SK-N-SH (cell line): ENCODE measurements at regions not wholly inside any gene's neighbourhood (a gene's known extent, or its start where the extent isn't known, plus 50 kb on each side); places are given as distances from the start of the nearest gene placed in this dataset.

Source experiments
- CTCF ChIA-PET: fragments of 300-600, 350-600 bp; formaldehyde crosslinking; extraction: SDS; loops from one replicate; lab custom pipeline; 2021; lab: Yijun Ruan, JAX
- POLR2A ChIA-PET: fragments of 350-600 bp; sonication (Branson Sonifier 250); formaldehyde crosslinking; extraction: SDS; loops from one replicate; lab custom pipeline; 2020; ENCODE audit warnings: antibody characterized with exemption, inconsistent platforms; lab: Yijun Ruan, JAX
- DNase-seq: peaks from one replicate; pipeline ENCODE4 v3.0.0; 2012
- H2AFZ ChIP-seq: fragments of 200-600 bp; sonication (generic); 2 replicates; pipeline ENCODE4 v1.8.1; 2016; ENCODE audit warnings: antibody characterized with exemption, mild to moderate bottlenecking, low read depth
- H3F3A ChIP-seq: fragments of 200-600 bp; sonication (generic); replicated peaks from 2 replicates; pipeline ENCODE3; 2016; ENCODE audit warnings: antibody characterized with exemption, mild to moderate bottlenecking; ENCODE audit not compliant: insufficient read depth
- H3K27ac ChIP-seq, 2 experiments: fragments of 200-500 bp in 1 of 2; fragments of 200-600 bp in 1 of 2; sonication (Bioruptor generic) in 1 of 2; sonication (generic), shearing (Covaris generic) in 1 of 2; 2 replicates each; pipeline versions ENCODE4 v1.5.1 to v1.6.1; 2014 to 2016; ENCODE audit warnings: low read depth in 2 of 2, inconsistent platforms in 1 of 2, low read length in 1 of 2, mild to moderate bottlenecking in 1 of 2, mixed read lengths in 1 of 2
- H3K27me3 ChIP-seq: fragments of 200-600 bp; sonication (generic), shearing (Covaris generic); 2 replicates; pipeline ENCODE4 v1.6.1; 2016; ENCODE audit warnings: mixed run types; ENCODE audit not compliant: insufficient read depth
- H3K36me3 ChIP-seq, 2 experiments: fragments of 200-500 bp in 1 of 2; fragments of 200-600 bp in 1 of 2; sonication (Bioruptor generic) in 1 of 2; sonication (generic) in 1 of 2; replicated peaks in 1 of 2; 2 replicates each; pipeline versions ENCODE3 to v1.5.1; 2014 to 2016; ENCODE audit warnings: low read length in 1 of 2, mild to moderate bottlenecking in 1 of 2; ENCODE audit not compliant: insufficient read depth in 2 of 2, control insufficient read depth in 1 of 2
- H3K4me1 ChIP-seq, 2 experiments: fragments of 200-500 bp in 1 of 2; fragments of 200-600 bp in 1 of 2; sonication (Bioruptor generic) in 1 of 2; sonication (generic), shearing (Covaris generic) in 1 of 2; 2 replicates each; pipeline versions ENCODE4 v1.5.1 to v1.6.1; 2014 to 2016; ENCODE audit warnings: low read depth in 1 of 2, low read length in 1 of 2, mixed run types in 1 of 2; ENCODE audit not compliant: insufficient read depth in 2 of 2, control insufficient read depth in 1 of 2
- H3K4me2 ChIP-seq: fragments of 200-600 bp; sonication (generic), shearing (Covaris generic); 2 replicates; pipeline ENCODE4 v1.6.1; 2017; ENCODE audit warnings: mixed run types
- H3K4me3 ChIP-seq, 2 experiments: fragments of 200-500 bp in 1 of 2; fragments of 200-600 bp in 1 of 2; sonication (Bioruptor generic) in 1 of 2; sonication (generic), shearing (Covaris generic) in 1 of 2; 2 replicates each; pipeline versions ENCODE4 v1.5.1 to v1.8.1; 2014 to 2016; ENCODE audit warnings: low read depth in 2 of 2, inconsistent platforms in 1 of 2, low read length in 1 of 2, mild to moderate bottlenecking in 1 of 2, mixed read lengths in 1 of 2, moderate library complexity in 1 of 2
- H3K79me2 ChIP-seq: fragments of 200-600 bp; sonication (generic); 2 replicates; pipeline ENCODE4 v1.8.1; 2017; ENCODE audit warnings: mild to moderate bottlenecking; ENCODE audit not compliant: insufficient read depth
- H3K9ac ChIP-seq: fragments of 200-600 bp; sonication (generic); 2 replicates; pipeline ENCODE4 v1.6.1; 2017; ENCODE audit warnings: mixed run types
- H3K9me2 ChIP-seq: fragments of 200-600 bp; sonication (generic); 2 replicates; pipeline ENCODE4 v1.6.1; 2017; ENCODE audit warnings: mixed run types
- H3K9me3 ChIP-seq: fragments of 200-600 bp; sonication (generic); 2 replicates; pipeline ENCODE4 v1.6.1; 2017; ENCODE audit warnings: mixed run types, mild to moderate bottlenecking, moderate library complexity
- H4K20me1 ChIP-seq: fragments of 200-600 bp; sonication (generic); 2 replicates; pipeline ENCODE4 v1.6.1; 2017; ENCODE audit warnings: mild to moderate bottlenecking, mixed run types; ENCODE audit not compliant: insufficient read depth
- EP300 ChIP-seq, 2 experiments: IDR thresholded peaks; 2 replicates each; pipeline versions ENCODE4 v1.4.0 to v1.6.1; 2012; ENCODE audit warnings: borderline replicate concordance in 1 of 2, low read depth in 1 of 2, low read length in 1 of 2
- EZH2phosphoT487 ChIP-seq: fragments of 200-600 bp; sonication (generic); IDR thresholded peaks from 2 replicates; pipeline ENCODE4 v1.6.1; 2017; ENCODE audit warnings: low read depth, mixed run types, mild to moderate bottlenecking, antibody characterized with exemption, moderate library complexity, borderline replicate concordance
- FOSL2 ChIP-seq: IDR thresholded peaks from 2 replicates; pipeline ENCODE4 v1.4.0; 2012; ENCODE audit warnings: low read depth, mild to moderate bottlenecking, moderate library complexity, borderline replicate concordance
- FOXJ3 ChIP-seq: sonication (generic); formaldehyde crosslinking; IDR thresholded peaks from 2 replicates; pipeline ENCODE4 v1.5.1; 2020; ENCODE audit warnings: mild to moderate bottlenecking, missing genetic modification reagents
- FOXM1 ChIP-seq: IDR thresholded peaks from 2 replicates; pipeline ENCODE4 v1.4.0; 2012; ENCODE audit warnings: low read depth, mild to moderate bottlenecking
- GABPA ChIP-seq: IDR thresholded peaks from 2 replicates; pipeline ENCODE4 v1.4.0; 2012; ENCODE audit warnings: low read depth, mild to moderate bottlenecking
- IRF3 ChIP-seq: fragments of 150-350 bp; IDR thresholded peaks from 2 replicates; pipeline ENCODE4 v1.6.1; 2016; ENCODE audit warnings: mild to moderate bottlenecking, low read depth, low read length
- MEF2A ChIP-seq: IDR thresholded peaks from 2 replicates; pipeline ENCODE4 v1.4.0; 2012; ENCODE audit warnings: low read depth, borderline replicate concordance
- NFIC ChIP-seq: IDR thresholded peaks from 2 replicates; pipeline ENCODE4 v1.4.0; 2012; ENCODE audit warnings: borderline replicate concordance
- POLR2AphosphoS5 ChIP-seq: IDR thresholded peaks from 2 replicates; pipeline ENCODE4 v1.6.1; 2012; ENCODE audit warnings: low read depth, low read length
- RCOR1 ChIP-seq: fragments of 150-350 bp; IDR thresholded peaks from 2 replicates; pipeline ENCODE4 v1.6.1; 2017; ENCODE audit warnings: antibody characterized with exemption, low read length
- RXRA ChIP-seq: IDR thresholded peaks from 2 replicates; pipeline ENCODE4 v1.4.0; 2012; ENCODE audit warnings: low read depth, mild to moderate bottlenecking, borderline replicate concordance
- SIN3A ChIP-seq: IDR thresholded peaks from 2 replicates; pipeline ENCODE4 v1.6.1; 2012; ENCODE audit warnings: low read depth, mild to moderate bottlenecking, low read length, moderate library complexity, borderline replicate concordance
- SMC3 ChIP-seq: IDR thresholded peaks from 2 replicates; pipeline ENCODE4 v1.6.1; 2012; ENCODE audit warnings: low read depth, low read length, improper control_type of control experiment
- TAF1 ChIP-seq: IDR thresholded peaks from 2 replicates; pipeline ENCODE4 v1.6.1; 2012; ENCODE audit warnings: low read depth, mild to moderate bottlenecking, low read length, moderate library complexity, borderline replicate concordance
- TCF12 ChIP-seq: IDR thresholded peaks from 2 replicates; pipeline ENCODE4 v1.4.0; 2012
- USF1 ChIP-seq: IDR thresholded peaks from 2 replicates; pipeline ENCODE4 v1.4.0; 2012; ENCODE audit warnings: low read depth, borderline replicate concordance
- USF2 ChIP-seq: fragments of 150-350 bp; IDR thresholded peaks from 2 replicates; pipeline ENCODE4 v1.6.1; 2017; ENCODE audit warnings: antibody characterized with exemption, low read length, low read depth, borderline replicate concordance
- WGBS: methylation state at CpG from one replicate; pipeline ENCODE4 v1.1.6; 2017; ENCODE audit warnings: low lambda C conversion rate; 5-methylcytosine and 5-hydroxymethylcytosine counted together
- TF ChIP-seq, protein P1 (sequence below): IDR thresholded peaks from 2 replicates; pipeline ENCODE4 v1.6.1; 2012; ENCODE audit warnings: mild to moderate bottlenecking, low read depth, low read length, moderate library complexity
- TF ChIP-seq, protein P2 (sequence below): fragments of 200-600 bp; sonication (generic); IDR thresholded peaks from 2 replicates; pipeline ENCODE4 v1.6.1; 2017; ENCODE audit warnings: antibody characterized with exemption, mild to moderate bottlenecking, moderate library complexity

DNA sequence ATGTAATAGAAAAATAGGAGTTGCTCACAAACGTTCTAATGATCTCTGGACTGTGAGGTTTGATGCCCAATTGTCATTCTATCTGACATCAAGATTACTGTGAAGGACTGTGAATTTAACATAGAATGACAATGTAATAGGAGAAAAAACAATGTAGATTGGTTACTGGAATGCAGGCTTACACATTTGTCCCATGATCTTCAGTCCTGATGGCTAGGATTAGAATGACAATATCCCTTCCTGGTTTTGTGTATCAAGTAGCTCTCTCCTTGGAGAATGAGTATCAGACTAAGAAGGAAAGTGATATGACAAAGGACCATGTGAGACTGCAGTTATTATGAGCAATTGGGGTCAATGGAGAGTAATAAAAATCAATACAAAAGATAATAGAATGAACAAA, 862.2 kb upstream of the C9orf72 start:
- Histone ChIP-seq H3K27me3 (no peaks in the 10 kb centered on the region), H3K36me3 (no peaks in the 10 kb centered on the region), H3K9me2 (no peaks in the 10 kb centered on the region), H3K4me3 (no peak overlapping the region), H3K9ac (no peak overlapping the region), H3F3A (no peaks in the 10 kb centered on the region), H2AFZ (no peak overlapping the region), H3K9me3 (no peaks in the 10 kb centered on the region), H3K79me2 (no peaks in the 10 kb centered on the region), H3K27ac (no peak overlapping the region), H3K4me1 (no peaks in the 10 kb centered on the region), H4K20me1 (no peaks in the 10 kb centered on the region), H3K4me2 (no peak overlapping the region)
- 52% methylated on average over 1 of the region's 1 CpG for WGBS
- ChIA-PET POLR2A (no interaction called here), CTCF (no interaction called here)
- DNase-seq: no peak
- no peak for TF ChIP-seq USF1
- TF ChIP-seq IRF3: no peak
- no peak for TF ChIP-seq FOSL2
- no peak for TF ChIP-seq RXRA
- TF ChIP-seq, protein P1, sequence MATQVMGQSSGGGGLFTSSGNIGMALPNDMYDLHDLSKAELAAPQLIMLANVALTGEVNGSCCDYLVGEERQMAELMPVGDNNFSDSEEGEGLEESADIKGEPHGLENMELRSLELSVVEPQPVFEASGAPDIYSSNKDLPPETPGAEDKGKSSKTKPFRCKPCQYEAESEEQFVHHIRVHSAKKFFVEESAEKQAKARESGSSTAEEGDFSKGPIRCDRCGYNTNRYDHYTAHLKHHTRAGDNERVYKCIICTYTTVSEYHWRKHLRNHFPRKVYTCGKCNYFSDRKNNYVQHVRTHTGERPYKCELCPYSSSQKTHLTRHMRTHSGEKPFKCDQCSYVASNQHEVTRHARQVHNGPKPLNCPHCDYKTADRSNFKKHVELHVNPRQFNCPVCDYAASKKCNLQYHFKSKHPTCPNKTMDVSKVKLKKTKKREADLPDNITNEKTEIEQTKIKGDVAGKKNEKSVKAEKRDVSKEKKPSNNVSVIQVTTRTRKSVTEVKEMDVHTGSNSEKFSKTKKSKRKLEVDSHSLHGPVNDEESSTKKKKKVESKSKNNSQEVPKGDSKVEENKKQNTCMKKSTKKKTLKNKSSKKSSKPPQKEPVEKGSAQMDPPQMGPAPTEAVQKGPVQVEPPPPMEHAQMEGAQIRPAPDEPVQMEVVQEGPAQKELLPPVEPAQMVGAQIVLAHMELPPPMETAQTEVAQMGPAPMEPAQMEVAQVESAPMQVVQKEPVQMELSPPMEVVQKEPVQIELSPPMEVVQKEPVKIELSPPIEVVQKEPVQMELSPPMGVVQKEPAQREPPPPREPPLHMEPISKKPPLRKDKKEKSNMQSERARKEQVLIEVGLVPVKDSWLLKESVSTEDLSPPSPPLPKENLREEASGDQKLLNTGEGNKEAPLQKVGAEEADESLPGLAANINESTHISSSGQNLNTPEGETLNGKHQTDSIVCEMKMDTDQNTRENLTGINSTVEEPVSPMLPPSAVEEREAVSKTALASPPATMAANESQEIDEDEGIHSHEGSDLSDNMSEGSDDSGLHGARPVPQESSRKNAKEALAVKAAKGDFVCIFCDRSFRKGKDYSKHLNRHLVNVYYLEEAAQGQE: no peak
- TF ChIP-seq FOXJ3 (CRISPR knock-in tag): no peak
- no peak for TF ChIP-seq POLR2AphosphoS5
- TF ChIP-seq GABPA: no peak
- TF ChIP-seq TCF12: no peak
- no peak for TF ChIP-seq SMC3
- no peak for TF ChIP-seq SIN3A
- TF ChIP-seq MEF2A: no peak
- TF ChIP-seq RCOR1: no peak
- TF ChIP-seq EP300 (IDR thresholded peaks at IDR 0.05; ENCODE audit: borderline replicate concordance in 1 of 2, low read depth in 1 of 2, low read length in 1 of 2): no peak
- TF ChIP-seq, protein P2, sequence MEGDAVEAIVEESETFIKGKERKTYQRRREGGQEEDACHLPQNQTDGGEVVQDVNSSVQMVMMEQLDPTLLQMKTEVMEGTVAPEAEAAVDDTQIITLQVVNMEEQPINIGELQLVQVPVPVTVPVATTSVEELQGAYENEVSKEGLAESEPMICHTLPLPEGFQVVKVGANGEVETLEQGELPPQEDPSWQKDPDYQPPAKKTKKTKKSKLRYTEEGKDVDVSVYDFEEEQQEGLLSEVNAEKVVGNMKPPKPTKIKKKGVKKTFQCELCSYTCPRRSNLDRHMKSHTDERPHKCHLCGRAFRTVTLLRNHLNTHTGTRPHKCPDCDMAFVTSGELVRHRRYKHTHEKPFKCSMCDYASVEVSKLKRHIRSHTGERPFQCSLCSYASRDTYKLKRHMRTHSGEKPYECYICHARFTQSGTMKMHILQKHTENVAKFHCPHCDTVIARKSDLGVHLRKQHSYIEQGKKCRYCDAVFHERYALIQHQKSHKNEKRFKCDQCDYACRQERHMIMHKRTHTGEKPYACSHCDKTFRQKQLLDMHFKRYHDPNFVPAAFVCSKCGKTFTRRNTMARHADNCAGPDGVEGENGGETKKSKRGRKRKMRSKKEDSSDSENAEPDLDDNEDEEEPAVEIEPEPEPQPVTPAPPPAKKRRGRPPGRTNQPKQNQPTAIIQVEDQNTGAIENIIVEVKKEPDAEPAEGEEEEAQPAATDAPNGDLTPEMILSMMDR: no peak
- TF ChIP-seq TAF1: no peak
- TF ChIP-seq EZH2phosphoT487: no peak
- TF ChIP-seq FOXM1: no peak
- no peak for TF ChIP-seq USF2
- no peak for TF ChIP-seq NFIC
